SKM-1 treated with dmso at 0.1 percent for 144 hours (cell line): ENCODE measurements at regions not wholly inside any gene's neighbourhood (a gene's known extent, or its start where the extent isn't known, plus 50 kb on each side); places are given as distances from the start of the nearest gene placed in this dataset.

ENCODE experiments used
- DNase-seq: peaks from one replicate; lab custom pipeline; 2025; ENCODE audit not compliant: unreplicated experiment; lab: John Stamatoyannopoulos, UW

- no peak for DNase-seq
Measured at GRCh38 chr1:81409262-81409661, 391.5 kb upstream of the ADGRL2 start.

- DNase-seq: no peak
Measured at GRCh38 chr1:81408419-81408818, 392.3 kb upstream of the ADGRL2 start.

- DNase-seq: no peak
Measured at GRCh38 chr1:81407000-81407821, 393.5 kb upstream of the ADGRL2 start.

- DNase-seq: no peak
Measured at GRCh38 chr1:81406292-81406999, 394.3 kb upstream of the ADGRL2 start.

- no peak for DNase-seq
Measured at GRCh38 chr1:81398041-81398440, 402.7 kb upstream of the ADGRL2 start.

GRCh38 chr1:81392526-81393226 is 408.1 kb upstream of the ADGRL2 start:
- no peak for DNase-seq

- no peak for DNase-seq
Measured at GRCh38 chr1:81391125-81391828, 409.5 kb upstream of the ADGRL2 start.

- no peak for DNase-seq
Measured at GRCh38 chr1:81388435-81388834, 412.3 kb upstream of the ADGRL2 start.

- no peak for DNase-seq
Measured at GRCh38 chr1:81387446-81387845, 413.3 kb upstream of the ADGRL2 start.

GRCh38 chr1:81382561-81382960 is 418.2 kb upstream of the ADGRL2 start:
- DNase-seq: no peak

- DNase-seq: no peak
Measured at GRCh38 chr1:81381881-81382280, 418.9 kb upstream of the ADGRL2 start.

- DNase-seq: no peak
Measured at GRCh38 chr1:81380436-81380835, 420.3 kb upstream of the ADGRL2 start.

GRCh38 chr1:81379430-81379829 is 421.3 kb upstream of the ADGRL2 start:
- DNase-seq: no peak

GRCh38 chr1:81377406-81377805 is 423.3 kb upstream of the ADGRL2 start:
- no peak for DNase-seq

- no peak for DNase-seq
Measured at GRCh38 chr1:81375884-81376548, 424.7 kb upstream of the ADGRL2 start.

- no peak for DNase-seq
Measured at GRCh38 chr1:81374481-81374880, 426.3 kb upstream of the ADGRL2 start.

- no peak for DNase-seq
Measured at GRCh38 chr1:81371864-81372263, 428.9 kb upstream of the ADGRL2 start.

- no peak for DNase-seq
Measured at GRCh38 chr1:81369833-81370232, 430.9 kb upstream of the ADGRL2 start.

GRCh38 chr1:81366173-81366572 is 434.6 kb upstream of the ADGRL2 start:
- no peak for DNase-seq

GRCh38 chr1:81364088-81364487 is 436.6 kb upstream of the ADGRL2 start:
- DNase-seq: no peak

- DNase-seq: no peak
Measured at GRCh38 chr1:81358151-81358550, 442.6 kb upstream of the ADGRL2 start.
